ENCODE measurements at regions not wholly inside any gene's neighbourhood (a gene's known extent, or its start where the extent isn't known, plus 50 kb on each side); places are given as distances from the start of the nearest gene placed in this dataset.

- no peak overlapping the region for H3K4me3 Mint-ChIP-seq
- H3K9me2 ChIP-seq (ENCODE audit: insufficient read depth) = peaks cover 2% of the 10 kb centered on the region; the same call in 1 of the 2 replicates
- H3K36me3 Mint-ChIP-seq (ENCODE audit: low read depth) = no peaks in the 10 kb centered on the region
- peaks cover 6% of the 10 kb centered on the region; the same call in 2 of the 3 replicates for H3K4me1 Mint-ChIP-seq
- H3K79me2 ChIP-seq (replicated peaks; ENCODE audit: insufficient read depth) = no peaks in the 10 kb centered on the region
- H3F3A ChIP-seq (replicated peaks; ENCODE audit: low read depth) = no peaks in the 10 kb centered on the region
- H3K27me3 ChIP-seq (ENCODE audit: insufficient read depth) = no peaks in the 10 kb centered on the region
- H3K36me3 ChIP-seq (ENCODE audit: insufficient read depth) = no peaks in the 10 kb centered on the region
- no peak overlapping the region for H3K4me3 ChIP-seq
- H3K27me3 Mint-ChIP-seq (ENCODE audit: insufficient read depth, low read depth, poor library complexity) = no peaks in the 10 kb centered on the region
- H3K9me3 Mint-ChIP-seq = no peaks in the 10 kb centered on the region
- H3K27ac Mint-ChIP-seq = no peak overlapping the region
- no peak overlapping the region for H3K27ac ChIP-seq (ENCODE audit: low read depth)
- H3K4me1 ChIP-seq (ENCODE audit: insufficient read depth) = no peaks in the 10 kb centered on the region
- peak overlapping the region; percentile 32; the same call in 1 of the 2 replicates for H2AFZ ChIP-seq
- no peak for TF ChIP-seq ZNF114 (CRISPR knock-in tag; IDR thresholded peaks at IDR 0.05)
- TF ChIP-seq CREB1 (CRISPR knock-in tag; IDR thresholded peaks at IDR 0.05; ENCODE audit: low read depth) = no peak
- TF ChIP-seq ETS1 (IDR thresholded peaks at IDR 0.05) = no peak
- TF ChIP-seq ZNF331 (CRISPR knock-in tag; IDR thresholded peaks at IDR 0.05; ENCODE audit: low read depth) = no peak
- TF ChIP-seq POLR2AphosphoS5 (IDR thresholded peaks at IDR 0.05; ENCODE audit: low read depth) = no peak
- no peak for TF ChIP-seq JUNB (IDR thresholded peaks at IDR 0.05; ENCODE audit: unreplicated experiment)
- TF ChIP-seq CTCF (conservative IDR thresholded peaks at IDR 0.05; ENCODE audit: low read depth in 2 of 2) = no peak
- H3K4me2 ChIP-seq = no peak overlapping the region
- H4K20me1 ChIP-seq (replicated peaks; ENCODE audit: insufficient read depth) = no peaks in the 10 kb centered on the region; the same call in 1 of the 2 replicates
- ATAC-seq (no peak), DNase-seq (ENCODE audit: low spot score) (no peak)
Observed at GRCh38 chr9:108552459-108553040, 303.2 kb downstream of the ACTL7B start.

GRCh38 chr9:108551030-108551841 is 304.6 kb downstream of the ACTL7B start:
- Histone ChIP-seq H3K27me3 (ENCODE audit: insufficient read depth) (no peaks in the 10 kb centered on the region), H3K9me2 (ENCODE audit: insufficient read depth) (peaks cover 8% of the 10 kb centered on the region; the same call in 1 of the 2 replicates), H2AFZ (peak overlapping the region; percentile 56; the same call in 1 of the 2 replicates), H3K4me1 (ENCODE audit: insufficient read depth) (no peaks in the 10 kb centered on the region), H3K4me3 (no peak overlapping the region), H3K27ac (ENCODE audit: low read depth) (no peak overlapping the region), H3K36me3 (ENCODE audit: insufficient read depth) (no peaks in the 10 kb centered on the region), H3F3A (replicated peaks; ENCODE audit: low read depth) (no peaks in the 10 kb centered on the region), H3K4me2 (no peak overlapping the region), H4K20me1 (replicated peaks; ENCODE audit: insufficient read depth) (no peaks in the 10 kb centered on the region; the same call in 1 of the 2 replicates), H3K79me2 (replicated peaks; ENCODE audit: insufficient read depth) (no peaks in the 10 kb centered on the region)
- no peaks in the 10 kb centered on the region for H3K9me3 Mint-ChIP-seq
- no peaks in the 10 kb centered on the region for H3K36me3 Mint-ChIP-seq (ENCODE audit: low read depth)
- ATAC-seq (peak; percentile 45; the same call in 2 of the 3 replicates), DNase-seq (ENCODE audit: low spot score) (peak; percentile 8)
- peaks cover 11% of the 10 kb centered on the region; the same call in 2 of the 3 replicates for H3K4me1 Mint-ChIP-seq
- H3K27me3 Mint-ChIP-seq (ENCODE audit: insufficient read depth, low read depth, poor library complexity) = no peaks in the 10 kb centered on the region
- no peak overlapping the region for H3K4me3 Mint-ChIP-seq
- H3K27ac Mint-ChIP-seq = no peak overlapping the region; the same call in 1 of the 2 replicates
- TF ChIP-seq NANOG (IDR thresholded peaks at IDR 0.05; ENCODE audit: borderline replicate concordance) (no peak), JUNB (IDR thresholded peaks at IDR 0.05; ENCODE audit: unreplicated experiment) (no peak), ZNF462 (CRISPR knock-in tag; IDR thresholded peaks at IDR 0.05) (no peak), ZNF331 (CRISPR knock-in tag; IDR thresholded peaks at IDR 0.05; ENCODE audit: low read depth) (no peak), POLR2AphosphoS5 (IDR thresholded peaks at IDR 0.05; ENCODE audit: low read depth) (no peak), ETS1 (IDR thresholded peaks at IDR 0.05) (no peak)

All from GM23338 (cell line).